ENCODE measurements at regions not wholly inside any gene's neighbourhood (a gene's known extent, or its start where the extent isn't known, plus 50 kb on each side); places are given as distances from the start of the nearest gene placed in this dataset.
"Not testable (repeated sequence)": the region's sequence is repeated elsewhere in the genome, so short reads cannot be mapped to it uniquely, and the experiment has no call there.

DNA sequence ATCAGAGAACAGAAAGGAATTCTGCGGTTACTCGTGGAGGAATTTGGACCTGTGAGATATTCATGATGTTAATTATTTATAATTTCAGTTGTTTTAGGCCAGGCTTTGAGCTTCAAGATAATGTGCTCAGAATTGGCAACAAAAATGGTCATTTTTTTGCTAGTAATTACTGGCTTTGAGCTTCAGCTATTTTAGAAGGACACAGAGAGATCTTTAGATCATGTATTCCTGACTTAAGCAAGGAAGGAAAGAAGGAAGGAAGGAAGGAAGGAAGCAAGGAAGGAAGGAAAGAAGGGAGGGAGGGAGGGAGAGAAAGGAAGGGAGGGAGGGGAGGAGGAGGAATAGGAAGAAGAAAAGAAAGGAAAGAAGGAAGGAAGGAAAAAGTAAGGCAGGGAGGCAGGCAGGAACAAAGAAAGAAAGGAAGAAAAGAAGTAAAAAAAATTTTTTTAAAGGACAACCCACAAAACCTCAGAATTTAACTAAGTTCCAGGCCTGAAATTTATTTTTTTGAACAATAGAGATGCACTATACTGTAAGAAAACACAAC, 277.9 kb upstream of the KLF3 start:
- DNase-seq: no peak

DNA sequence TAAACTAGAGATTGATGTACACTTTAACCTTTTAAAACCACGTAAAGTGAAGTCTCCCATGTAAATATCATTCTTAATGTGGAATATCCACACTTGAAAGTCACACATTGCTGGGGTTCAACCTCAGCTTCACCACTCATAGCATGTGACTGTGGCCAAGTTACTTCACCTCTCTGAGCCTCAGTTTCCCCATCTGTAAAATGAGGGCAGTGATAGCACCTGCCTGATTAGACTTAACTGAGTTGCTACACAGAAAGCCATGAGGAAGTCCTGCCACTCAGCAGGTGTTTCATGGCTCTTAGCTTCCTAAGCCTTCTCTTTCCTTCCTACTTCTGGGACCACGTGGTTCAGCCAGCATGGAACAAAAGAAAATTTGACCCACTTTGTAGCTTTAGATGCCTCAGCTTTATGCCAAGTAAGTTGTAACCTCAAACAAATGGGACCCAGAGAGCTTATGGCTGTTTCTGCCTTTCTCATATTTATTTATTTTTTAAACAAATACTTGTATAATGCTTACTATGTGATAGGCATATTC, 277.3 kb upstream of the KLF3 start:
- no peak for DNase-seq

DNA sequence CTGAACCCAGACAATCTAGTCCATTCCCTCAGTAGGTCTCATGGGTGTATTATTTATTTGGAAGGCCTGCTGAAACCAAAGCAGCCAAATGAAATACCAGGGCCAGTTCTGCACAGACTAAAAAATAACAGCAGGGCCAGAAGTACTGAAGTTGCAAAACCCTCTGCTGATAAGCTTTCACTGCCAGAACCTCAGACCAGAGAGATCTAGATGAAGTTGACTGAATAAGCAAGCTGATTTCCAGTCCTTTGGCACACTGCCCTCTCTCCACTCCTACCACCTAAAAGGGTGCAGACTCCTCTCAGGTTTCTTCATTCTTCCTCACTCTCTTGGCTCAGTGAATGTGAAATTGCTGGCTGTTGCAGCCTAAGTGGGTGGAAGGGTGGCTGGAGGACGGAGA, 276.7 kb upstream of the KLF3 start:
- no peak for DNase-seq

DNA sequence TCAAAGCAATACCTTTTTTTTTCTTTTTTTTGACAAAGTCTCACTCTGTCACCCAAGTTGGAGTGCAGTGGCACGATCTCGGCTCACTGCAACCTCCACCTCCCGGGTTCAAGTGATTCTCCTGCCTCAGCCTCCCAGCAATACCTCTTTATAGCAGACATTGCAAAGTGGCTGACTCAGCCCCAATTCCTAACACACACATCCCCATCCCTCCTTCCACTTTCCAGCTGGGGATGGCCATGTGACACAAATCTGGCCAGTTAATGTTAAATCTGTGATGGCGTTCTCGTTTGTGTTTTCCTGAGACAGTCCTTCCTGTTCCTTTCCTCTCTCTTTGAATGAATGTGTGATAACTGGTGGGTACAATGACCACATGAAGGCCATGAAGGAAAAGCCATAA, 276.2 kb upstream of the KLF3 start:
- DNase-seq: no peak

DNA sequence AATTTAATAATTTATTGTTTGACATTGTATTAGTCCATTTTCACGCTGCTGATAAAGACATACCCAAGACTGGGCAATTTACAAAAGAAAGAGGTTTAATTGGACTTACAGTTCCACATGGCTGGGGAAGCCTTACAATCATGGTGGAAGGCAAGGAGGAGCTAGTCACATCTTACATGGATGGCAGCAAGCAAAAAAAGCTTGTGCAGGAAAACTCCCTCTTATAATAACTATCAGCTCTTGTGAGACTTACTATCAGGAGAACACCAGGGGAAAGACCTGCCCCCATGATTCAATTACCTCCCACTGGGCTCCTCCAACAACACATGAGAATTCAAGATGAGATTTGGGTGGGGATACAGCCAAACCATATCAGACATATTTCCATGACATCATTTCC, 275.1 kb upstream of the KLF3 start:
- not testable (repeated sequence) for DNase-seq

DNA sequence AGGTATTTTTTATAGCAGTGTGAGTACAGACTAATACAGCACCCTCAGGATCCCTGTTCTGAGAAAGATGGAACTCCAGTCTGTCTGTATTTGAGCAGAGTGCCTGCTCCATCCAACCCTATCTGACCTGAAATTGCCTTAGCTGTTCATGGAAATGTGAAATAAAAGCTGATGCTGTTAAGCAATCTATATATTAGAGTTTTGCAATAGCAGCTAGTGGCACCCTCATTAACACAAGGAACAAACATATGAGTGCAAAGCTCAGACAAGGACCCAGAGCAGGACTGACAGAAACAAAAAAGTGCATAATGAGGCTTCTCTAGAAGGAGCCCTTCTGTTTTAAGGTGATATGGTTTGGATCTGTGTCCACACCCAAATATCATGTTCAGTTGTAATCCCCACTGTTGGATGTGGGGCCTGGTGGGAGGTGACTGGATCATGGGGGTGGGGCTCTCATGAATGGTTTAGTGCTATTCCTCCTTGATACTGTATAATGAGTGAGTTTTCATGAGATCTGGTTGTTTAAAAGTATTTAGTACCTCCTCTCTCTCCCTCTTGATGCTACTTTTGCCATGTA, 272.9 kb upstream of the KLF3 start:
- DNase-seq: no peak

DNA sequence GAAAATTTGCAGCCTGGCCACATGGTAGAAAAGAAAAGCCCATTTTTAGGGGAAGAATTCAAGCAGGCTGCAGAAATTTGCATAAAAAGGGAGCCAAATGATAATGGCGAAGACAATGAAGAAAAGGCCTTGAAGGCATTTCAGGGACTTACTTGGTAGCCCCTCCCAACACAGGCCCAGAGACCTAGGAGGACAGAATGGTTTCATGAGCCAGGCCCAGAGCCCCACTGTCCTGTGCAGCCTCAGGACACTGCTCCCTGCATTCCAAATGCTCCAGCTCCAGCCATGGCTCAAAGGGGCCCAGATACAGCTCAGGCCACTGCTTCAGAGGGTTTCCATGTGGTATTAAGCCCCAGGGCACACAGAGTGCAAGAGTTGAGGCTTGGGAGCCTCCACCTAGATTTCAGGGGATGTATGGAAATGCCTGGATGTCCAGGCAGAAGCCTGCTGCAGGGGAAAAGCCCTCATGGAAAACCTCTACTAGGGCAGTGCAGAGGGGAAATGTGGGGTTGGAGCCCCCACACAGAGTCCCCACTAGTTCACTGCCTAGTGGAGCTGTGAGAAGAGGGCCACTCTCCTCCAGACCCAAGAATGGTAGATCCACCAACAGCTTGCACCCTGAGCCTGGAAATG, 271.7 kb upstream of the KLF3 start:
- DNase-seq: no peak

DNA sequence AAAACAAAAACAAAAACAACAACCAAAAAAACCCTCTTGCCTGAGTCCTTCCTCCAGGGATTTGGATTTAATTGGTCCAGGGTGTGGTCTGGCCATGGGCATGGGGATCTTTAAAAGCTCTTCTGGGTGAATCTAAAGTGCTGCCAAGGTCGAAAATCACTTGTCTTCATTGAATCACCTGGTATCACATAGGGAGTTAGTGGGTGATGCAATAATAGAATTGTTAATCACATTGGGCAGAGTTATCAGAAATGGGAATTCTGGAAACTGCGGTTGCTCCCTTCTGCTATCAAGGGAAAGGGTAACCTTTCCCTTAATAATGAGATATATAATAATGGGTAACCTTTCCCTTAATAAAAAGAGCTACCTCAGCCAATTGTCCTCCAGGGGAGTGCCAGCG, 267.9 kb upstream of the KLF3 start:
- DNase-seq: no peak

DNA sequence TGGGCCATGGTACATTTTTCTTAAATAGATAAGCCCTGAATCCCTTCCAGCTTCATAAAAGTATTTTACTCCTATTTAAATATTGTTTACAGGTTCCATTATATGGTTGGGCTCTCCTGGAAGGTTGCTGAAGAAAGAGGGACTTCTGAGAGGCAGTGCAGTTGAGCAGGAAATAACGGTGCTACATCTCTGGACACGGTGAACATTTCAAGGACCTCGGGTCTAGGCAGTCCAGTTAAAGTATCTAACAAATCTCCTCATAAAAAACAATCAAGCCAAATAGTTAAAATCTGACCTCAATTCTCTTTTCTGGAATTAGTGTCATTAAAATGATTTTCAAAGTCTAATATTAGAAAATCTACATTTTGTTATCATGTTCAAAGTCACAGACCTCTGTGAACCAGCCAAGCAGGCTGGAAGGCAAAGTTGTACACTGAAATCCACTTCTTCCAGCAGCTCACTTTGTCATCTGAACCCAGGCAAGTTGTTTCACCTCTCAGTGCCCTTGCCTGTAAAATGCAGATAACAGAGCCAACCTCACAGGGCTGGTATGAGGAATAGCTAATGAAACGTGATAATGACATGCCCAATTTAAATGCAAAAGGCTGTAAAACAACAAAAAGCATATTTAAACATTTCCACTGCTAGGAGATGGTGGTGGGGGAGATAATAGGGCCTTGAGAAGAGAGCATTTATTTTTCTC, 267.0 kb upstream of the KLF3 start:
- DNase-seq: no peak

DNA sequence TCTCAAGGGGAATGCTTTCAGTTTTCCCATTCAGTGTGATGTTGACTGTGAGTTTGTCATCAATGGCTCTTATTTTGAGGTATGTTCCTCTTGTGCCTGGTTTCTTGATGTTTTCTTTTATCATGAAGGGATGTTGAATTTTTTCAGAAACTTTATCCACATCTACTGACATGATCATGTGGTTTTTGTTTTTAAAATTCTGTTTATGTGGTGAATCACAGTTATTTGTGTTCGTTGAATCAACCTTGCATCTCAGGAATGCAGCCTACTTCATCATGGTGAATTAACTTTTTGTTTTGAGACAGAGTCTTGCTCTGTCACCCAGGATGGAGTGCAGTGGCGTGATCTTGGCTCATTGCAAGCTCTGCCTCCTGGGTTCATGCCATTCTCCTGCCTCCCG, 263.1 kb upstream of the KLF3 start:
- DNase-seq: no peak

DNA sequence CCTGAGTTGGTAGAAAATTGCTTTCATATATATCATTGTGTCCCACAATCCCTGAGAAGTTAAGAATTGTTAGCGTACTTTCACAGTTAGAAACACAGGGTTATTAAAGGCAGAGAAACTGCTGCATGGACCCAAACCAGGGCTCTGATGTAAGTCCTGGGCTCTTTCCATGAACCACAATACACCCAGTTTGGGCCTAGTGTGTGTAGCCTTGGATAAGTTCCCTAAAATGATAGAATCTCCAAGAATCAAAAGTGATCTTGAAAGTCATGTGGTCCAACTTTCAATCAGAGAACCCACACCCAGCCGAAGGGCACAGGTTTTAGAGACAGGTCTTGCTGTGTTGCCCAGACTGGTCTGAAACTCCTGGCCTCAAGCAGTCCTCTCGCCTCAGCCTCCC, 257.8 kb upstream of the KLF3 start:
- DNase-seq: no peak

DNA sequence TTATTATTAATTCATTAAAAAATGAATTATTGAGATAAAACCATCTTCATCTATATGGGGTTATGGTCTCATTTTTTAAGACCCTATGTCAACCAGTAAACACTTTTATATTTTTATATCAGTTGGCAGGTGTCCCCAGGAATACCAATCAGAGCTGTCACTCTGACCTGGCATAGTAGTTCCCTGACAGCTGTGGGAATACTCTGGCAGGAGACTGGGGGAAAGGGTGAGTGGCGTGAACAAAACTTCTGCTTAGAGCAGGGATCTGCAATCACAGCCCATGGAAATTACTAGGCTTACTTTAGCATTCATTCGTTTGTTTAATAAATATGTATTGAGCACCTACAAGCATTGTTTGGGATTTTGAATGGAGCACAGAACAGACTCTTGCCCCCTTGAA, 254.1 kb upstream of the KLF3 start:
- DNase-seq: no peak

DNA sequence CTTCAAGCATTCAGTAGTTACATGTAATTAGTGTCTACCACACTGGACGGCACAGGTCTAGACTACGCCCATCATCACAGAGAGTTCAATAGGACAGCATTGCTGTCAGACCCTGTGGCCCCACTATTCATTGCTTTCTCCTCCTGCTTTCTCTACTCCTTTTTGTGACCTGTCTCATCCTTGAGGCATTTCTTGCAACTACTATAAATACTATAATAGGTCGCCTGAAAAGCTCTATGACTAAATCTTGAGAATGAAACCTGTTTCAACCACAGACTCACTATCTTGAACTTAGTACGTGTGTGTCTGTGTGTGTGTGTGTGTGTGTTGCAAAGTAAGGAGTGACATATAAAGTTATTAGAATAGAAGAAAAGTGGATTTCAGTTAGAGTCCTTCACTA, 252.9 kb upstream of the KLF3 start:
- no peak for DNase-seq

DNA sequence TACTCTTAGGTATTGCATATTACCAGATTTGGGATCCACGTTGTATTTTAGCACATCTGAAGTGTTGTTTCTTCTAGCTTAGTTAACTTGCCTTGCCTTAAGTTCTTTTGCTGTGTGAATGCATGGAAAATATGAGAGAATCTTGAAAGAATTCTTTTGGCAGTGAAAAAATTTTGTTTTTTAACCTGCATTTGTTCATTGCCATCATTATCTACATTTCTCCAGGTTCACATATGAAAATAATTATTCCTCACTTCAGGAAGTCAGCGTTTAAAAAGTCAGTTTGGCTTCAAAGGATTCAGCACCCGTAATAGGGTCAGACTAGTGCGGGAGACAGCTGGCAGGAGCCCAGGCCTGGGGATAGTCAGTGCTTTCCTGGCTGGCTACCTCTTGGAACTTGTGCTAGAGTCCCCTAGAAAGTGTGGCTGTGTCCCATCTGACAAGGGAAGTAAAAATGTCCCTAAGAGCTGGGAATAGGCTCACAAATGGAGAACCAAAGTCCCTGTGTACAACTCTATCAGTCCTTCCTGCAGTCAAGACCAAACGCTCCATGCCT, 251.9 kb upstream of the KLF3 start:
- DNase-seq: no peak

DNA sequence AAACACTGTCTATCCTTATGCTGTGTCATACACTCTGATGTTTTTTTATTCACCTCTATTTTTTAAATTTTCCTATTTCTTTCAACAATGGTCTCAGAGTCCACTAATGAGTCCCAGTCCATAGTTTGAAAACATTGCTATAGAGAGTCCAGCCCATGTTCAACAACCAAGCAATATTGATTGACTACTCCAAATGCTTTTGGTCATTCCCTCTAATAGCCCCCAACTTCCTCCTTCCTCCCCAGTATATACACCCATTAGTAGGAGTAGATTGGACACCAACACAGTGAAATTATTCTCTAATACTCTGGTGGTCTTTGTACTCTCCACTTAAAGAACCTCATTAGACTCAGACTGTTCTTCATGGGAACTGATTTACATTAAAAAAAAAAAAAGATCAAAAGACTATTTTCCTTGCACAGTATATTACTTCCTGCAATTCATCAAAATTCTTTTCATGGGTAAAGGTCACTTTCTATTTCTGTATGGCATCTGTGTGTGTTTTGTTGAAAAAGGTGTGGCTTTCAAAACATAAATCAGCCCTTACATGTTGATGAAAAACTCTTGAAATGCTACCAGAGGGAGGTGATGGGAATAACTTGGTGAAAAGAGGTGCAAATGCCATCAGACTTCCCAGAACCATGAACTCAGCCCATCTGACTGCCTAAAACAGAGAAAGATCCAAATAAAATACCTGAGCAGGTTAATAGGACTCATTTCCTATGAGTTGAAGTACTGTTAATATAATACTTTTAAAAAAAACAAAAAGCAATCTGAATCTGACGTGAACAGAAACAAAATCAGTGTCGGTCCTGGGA, 250.3 kb upstream of the KLF3 start:
- no peak for DNase-seq

DNA sequence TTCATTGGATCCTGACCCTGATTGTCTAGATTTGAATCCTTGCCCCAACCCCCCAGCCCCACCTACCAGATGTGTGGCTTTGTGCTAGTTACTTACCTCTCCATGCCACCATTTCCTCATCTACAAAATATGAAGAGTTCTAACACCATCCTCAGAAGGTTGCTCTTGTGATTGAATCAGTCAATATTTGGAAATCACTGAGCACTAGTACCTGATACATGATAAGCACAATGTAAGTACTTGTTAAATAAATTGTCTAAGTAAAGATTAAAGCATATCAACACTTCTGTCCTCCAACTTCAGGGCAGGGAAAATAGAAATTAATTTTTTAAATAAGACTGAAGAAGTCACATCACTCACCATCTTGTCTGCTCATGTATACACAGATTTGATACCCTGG, 249.6 kb upstream of the KLF3 start:
- DNase-seq: no peak

DNA sequence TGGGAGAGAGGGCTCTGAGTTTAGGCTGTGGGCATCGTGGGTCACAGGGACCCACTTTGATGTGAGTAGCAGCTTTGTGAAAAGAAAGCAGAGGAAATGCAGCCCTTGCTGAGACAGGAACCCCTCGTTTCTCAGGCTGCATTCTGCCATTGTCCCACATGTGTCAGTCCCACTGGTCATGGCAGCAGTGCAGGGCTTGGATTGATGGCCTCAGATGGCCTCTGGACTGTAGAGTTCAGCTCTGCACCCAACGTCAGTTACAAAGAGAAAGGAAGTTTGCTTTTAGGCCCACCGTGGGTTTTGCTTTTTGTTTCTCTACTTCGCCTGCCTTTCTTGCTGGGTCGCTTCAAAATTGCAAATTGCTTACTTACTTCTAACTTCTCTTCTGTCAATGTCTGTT, 248.3 kb upstream of the KLF3 start:
- DNase-seq: no peak

DNA sequence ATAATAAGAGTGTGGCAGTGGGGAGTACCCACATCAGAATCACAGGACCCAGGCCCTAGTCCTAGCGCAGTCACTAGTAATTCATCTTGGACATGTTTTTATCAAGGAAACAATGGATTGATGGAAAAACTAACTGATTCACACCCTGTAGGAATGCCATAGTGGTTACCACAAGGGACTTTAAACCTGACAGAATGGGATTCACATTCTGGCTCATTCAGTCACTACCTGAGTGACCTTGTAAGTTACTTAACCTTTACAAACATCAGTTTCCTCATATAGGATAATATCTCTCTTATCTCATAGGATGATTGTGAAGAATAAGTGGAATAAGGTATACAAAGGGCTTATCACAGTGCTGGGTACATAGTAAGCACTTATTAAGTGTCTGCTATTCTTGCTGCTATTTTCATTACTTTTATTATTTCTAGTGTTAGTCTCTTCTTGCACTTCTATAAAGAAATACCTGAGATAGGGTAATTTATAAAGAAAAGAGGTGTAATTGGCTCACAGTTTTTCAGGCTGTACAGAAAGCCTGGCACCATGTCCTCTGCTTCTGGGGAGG, 247.5 kb upstream of the KLF3 start:
- DNase-seq: no peak

DNA sequence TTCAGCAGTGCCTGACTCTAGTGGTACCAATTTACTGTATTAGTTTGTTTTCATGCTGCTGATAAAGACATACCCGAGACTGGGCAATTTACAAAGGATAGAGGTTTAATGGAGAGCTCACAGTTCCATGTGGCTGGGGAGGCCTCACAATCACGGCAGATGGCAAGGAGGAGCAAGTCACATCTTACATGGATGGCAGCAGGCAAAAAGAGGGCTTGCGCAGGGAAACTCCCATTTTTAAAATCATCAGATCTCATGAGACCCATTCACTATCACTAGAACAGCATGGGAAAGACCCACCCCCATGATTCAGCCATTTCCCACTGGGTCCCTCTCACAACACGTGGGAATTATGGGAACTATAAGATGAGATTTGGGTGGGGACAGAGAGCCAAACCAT, 243.7 kb upstream of the KLF3 start:
- not testable (repeated sequence) for DNase-seq

DNA sequence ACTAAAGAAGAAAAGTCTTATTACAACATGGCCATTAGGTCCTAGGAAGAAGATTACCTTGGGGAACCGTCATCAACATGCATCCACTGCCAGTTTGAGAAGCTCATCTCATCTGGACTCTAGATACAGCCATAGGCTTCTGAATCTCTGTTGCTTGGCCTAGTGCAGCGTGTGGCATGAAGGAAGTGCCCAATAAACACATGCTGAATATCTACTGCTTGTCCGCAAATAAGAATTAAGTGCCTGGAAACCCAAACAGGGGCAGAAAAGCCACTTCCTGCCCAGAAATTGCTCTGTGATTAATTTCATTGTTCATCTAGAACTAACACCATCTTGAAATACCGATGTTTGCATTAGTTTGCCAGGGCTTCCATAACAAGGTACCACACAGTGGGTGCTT, 241.1 kb upstream of the KLF3 start:
- no peak for DNase-seq

DNA sequence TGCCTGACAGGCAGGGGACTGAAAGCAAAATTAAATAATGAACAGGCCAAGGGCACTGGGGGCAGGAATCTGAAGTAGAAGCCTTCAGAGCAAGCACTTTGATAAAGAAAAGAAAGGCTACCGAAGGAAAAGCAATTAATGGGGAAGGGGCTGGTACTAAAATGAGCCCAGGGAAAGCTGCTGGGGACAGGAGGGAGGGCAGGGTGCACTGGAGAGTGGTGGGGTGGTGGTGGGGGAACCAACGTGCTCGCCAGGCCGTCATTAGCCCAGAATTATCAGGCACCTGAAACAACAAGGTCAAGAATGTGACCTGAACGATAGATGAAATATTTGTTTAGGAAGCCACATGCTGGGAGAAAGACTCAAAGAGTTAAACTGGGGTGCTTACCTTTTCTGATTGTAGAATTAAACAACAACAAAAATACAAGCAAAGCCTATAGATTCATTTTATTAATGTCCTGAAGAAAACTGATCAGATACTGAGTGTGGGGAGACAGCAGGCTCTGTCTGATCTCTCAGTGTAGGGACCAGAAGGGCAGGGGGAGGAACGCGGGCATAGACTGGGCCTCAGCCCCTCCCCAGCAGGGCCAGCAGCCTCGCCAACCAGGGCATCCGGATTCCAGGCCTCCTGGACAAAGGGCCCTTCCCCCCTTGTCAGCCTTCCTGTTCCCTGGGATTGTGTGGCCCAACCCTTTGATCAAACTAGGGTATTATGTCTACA, 239.7 kb upstream of the KLF3 start:
- no peak for DNase-seq

DNA sequence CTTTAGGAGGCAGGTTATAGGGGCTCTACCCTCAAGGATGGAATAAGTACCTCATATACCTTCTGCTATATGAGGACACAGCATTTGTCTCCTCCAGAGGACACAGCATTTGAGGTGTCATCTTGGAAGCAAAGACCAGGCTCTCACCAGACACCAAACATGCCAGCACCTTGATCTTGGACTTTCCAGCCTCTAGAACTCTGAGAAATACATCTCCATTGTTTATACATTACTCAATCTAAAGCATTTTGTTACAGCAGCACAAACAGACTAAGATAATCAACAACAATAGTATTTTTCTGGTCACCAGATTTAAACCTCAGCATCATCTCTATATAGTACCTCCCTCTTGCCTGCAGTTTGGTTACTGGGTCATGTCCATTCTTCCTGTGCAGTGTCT, 237.5 kb upstream of the KLF3 start:
- no peak for DNase-seq

Measured in activated naive CD4-positive, alpha-beta T cell treated with Interleukin-2 at 50 U/mL for 16 hours (primary cell).